HG03558 (cell line): ENCODE measurements at regions not wholly inside any gene's neighbourhood (a gene's known extent, or its start where the extent isn't known, plus 50 kb on each side); places are given as distances from the start of the nearest gene placed in this dataset.

ENCODE experiments used
- ATAC-seq: cut with Tn5 transposase; IDR thresholded peaks from one replicate; pipeline ENCODE4 v1.9.1; 2021; ENCODE audit warnings: moderate number of reproducible peaks; ENCODE audit not compliant: unreplicated experiment; ENCODE audit errors: extremely low read depth

GRCh38 chr10:107230887-107231286 lies 66.4 kb upstream of the SORCS1 start:
- ATAC-seq: no peak

DNA sequence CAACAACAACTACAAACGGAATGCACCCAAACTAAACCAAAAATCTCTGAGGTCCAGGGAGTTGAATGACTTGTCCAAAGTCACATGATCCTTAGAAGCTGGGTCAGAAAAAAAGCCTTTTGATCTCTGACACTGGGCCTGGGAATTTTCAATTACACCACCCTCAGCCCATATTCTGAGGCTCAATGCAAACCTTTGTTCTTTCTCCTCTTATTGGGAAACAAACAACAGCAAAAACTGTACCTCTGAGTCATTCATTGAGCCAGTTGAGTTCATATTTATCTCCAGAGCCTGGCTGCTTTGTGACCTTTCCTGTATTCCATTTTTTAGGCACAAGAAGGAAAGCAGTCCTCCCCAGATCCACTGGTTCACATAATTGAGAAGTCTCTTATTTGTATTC lies 51.2 kb upstream of the SORCS1 start:
- ATAC-seq: no peak
